Subcutaneous abdominal adipose tissue (tissue), 5 donors: ENCODE measurements at regions not wholly inside any gene's neighbourhood (a gene's known extent, or its start where the extent isn't known, plus 50 kb on each side); places are given as distances from the start of the nearest gene placed in this dataset.

Experiments used
- H3K27ac ChIP-seq: one replicate; pipeline ENCODE4 v1.7.0; 2013; ENCODE audit warnings: low read depth, mild to moderate bottlenecking, inconsistent platforms, low read length, moderate library complexity
- H3K27me3 ChIP-seq, 5 donors: one replicate each; pipeline ENCODE4 v1.7.0; 2013; ENCODE audit warnings: low read length in 5 of 5, inconsistent platforms in 1 of 5; ENCODE audit not compliant: control insufficient read depth in 5 of 5, insufficient read depth in 4 of 5
- H3K36me3 ChIP-seq, 5 donors: one replicate each; pipeline ENCODE4 v1.7.0; 2013; ENCODE audit warnings: low read length in 5 of 5; ENCODE audit not compliant: control insufficient read depth in 5 of 5, insufficient read depth in 5 of 5
- H3K4me1 ChIP-seq, 5 donors: one replicate each; pipeline ENCODE4 v1.7.0; 2013; ENCODE audit warnings: low read length in 5 of 5, mild to moderate bottlenecking in 3 of 5, moderate library complexity in 1 of 5; ENCODE audit not compliant: control insufficient read depth in 5 of 5, insufficient read depth in 5 of 5
- H3K4me3 ChIP-seq, 5 donors: one replicate each; pipeline ENCODE4 v1.7.0; 2013; ENCODE audit warnings: low read length in 5 of 5, low read depth in 1 of 5
- H3K9ac ChIP-seq, 5 donors: one replicate each; pipeline ENCODE4 v1.7.0; 2013; ENCODE audit warnings: low read length in 5 of 5, mild to moderate bottlenecking in 4 of 5, moderate library complexity in 3 of 5
- H3K9me3 ChIP-seq, 5 donors: one replicate each; pipeline ENCODE4 v1.7.0; 2013; ENCODE audit warnings: low read length in 5 of 5; ENCODE audit not compliant: control insufficient read depth in 5 of 5
- donor health status: healthy.
- donor health status: healthy.
- donor health status: healthy.
- donor health status: healthy.
- donor health status: healthy.

DNA sequence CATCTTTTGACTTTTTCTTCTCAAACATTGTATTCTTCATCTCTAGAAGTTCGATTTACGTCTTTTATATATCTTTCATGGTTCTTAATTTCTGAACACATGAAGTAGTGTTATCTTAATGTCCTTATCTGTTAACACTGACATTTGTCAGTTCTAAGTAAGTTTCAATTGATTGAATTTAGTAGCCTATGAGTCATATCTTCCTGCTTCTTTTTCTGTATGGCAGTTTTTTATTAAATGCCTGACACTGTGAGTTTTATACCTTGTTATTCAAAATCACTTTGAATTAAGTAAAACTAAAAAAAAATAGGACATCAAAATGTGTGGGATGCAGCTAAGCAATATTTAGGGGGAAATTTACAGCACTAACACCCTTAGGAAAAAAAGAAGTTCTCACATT lies 707.0 kb upstream of the ACO1 start:
- no peaks in the 10 kb centered on the region for H3K27me3 ChIP-seq
- H3K4me1 ChIP-seq = no peaks in the 10 kb centered on the region
- no peak overlapping the region for H3K9ac ChIP-seq

DNA sequence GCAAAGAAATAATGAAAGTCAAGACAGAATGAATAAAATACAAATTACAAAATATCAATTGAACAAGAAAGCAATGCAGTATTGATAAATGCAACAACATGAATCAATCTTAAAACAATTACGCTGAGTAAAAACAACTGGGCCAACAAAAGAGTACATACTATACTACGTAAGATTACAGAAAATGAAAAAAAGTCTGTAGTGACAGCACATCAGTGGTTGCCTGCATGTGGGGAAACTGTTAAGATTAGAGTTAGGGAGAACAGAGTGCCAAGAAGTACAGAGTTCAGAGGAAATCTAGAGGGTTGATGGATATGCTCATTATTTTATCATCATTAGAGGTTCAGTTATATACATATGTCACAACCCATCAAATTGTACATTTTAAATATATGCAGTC lies 706.6 kb upstream of the ACO1 start:
- H3K27ac ChIP-seq = no peak overlapping the region
- H3K9me3 ChIP-seq = peaks cover 0 to 4% (median 0%) of the 10 kb centered on the region in 5 donors
- H3K4me1 ChIP-seq = no peaks in the 10 kb centered on the region
- H3K36me3 ChIP-seq = no peaks in the 10 kb centered on the region
- H3K27me3 ChIP-seq = no peaks in the 10 kb centered on the region
- H3K9ac ChIP-seq = no peak overlapping the region
- H3K4me3 ChIP-seq = no peak overlapping the region

More for the DNA sequence above, 707.0 kb upstream of the ACO1 start:
- Histone ChIP-seq H3K4me3 (no peak overlapping the region), H3K27ac (no peak overlapping the region), H3K9me3 (peaks cover 0 to 4% (median 0%) of the 10 kb centered on the region in 5 donors), H3K36me3 (no peaks in the 10 kb centered on the region)

DNA sequence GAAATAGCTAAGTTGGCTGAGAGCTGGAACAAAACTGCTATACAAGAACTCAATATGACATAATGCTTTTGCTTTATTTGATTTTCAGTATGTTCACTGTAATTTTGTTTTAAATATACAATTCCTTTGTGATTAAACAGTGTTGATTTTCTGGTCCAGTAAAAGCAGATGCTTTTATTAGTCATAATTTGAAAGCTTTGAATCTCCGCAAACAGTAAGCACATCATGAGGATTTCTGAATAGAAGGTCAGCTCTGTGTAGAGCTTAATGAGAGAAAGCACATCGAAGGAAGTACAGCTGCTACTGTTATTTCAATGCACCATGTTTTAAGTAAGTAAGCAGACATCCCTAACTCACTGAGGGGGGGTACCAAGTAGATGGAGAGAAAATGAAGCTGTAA lies 701.3 kb upstream of the ACO1 start:
- H3K9me3 ChIP-seq = no peaks in the 10 kb centered on the region
- no peaks in the 10 kb centered on the region for H3K27me3 ChIP-seq
- H3K4me3 ChIP-seq = no peak overlapping the region
- no peak overlapping the region for H3K27ac ChIP-seq
- H3K36me3 ChIP-seq = no peaks in the 10 kb centered on the region
- H3K4me1 ChIP-seq = no peaks in the 10 kb centered on the region
- no peak overlapping the region for H3K9ac ChIP-seq

DNA sequence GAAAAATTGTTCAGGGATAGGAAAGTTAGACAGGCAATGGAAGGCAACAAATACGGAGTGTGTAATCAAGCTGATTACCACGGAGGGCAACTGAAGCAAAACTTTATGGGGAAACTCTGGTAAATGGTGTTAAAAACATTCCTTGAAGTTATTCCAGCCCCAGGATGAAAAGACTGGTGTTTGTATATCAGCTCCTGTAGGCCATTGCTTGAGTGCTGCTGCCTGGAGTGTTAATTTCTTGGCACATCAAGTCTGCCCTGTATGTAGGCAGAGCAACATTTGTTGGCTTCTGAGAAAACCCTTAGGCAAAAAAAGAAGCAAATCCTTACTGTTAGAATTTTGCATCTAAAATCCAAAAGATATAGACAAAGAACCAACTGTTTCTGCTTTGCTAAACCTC lies 686.5 kb upstream of the ACO1 start:
- no peaks in the 10 kb centered on the region for H3K27me3 ChIP-seq
- H3K4me1 ChIP-seq = no peaks in the 10 kb centered on the region
- H3K36me3 ChIP-seq = no peaks in the 10 kb centered on the region
- no peak overlapping the region for H3K27ac ChIP-seq
- H3K4me3 ChIP-seq = no peak overlapping the region
- no peak overlapping the region for H3K9ac ChIP-seq
- H3K9me3 ChIP-seq = no peaks in the 10 kb centered on the region

DNA sequence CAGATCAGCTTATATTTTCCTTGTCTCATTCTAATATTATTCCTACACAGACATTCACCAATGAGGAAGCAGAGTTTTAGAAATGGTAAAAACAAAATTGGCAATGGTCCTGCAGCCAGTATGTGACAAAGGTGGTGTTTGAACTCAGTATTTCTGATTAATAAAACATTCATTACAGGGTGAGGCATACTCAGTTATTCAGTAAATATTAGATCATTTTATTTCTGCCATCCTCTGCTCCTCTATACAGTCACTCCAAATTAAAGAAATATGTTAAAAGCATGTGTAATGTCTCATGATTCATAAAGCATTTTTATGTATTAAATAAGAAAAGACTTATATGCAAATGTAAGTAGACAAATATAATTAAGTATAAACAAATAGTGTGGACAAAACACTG lies 684.6 kb upstream of the ACO1 start:
- Histone ChIP-seq H3K36me3 (no peaks in the 10 kb centered on the region), H3K4me1 (no peaks in the 10 kb centered on the region), H3K27me3 (no peaks in the 10 kb centered on the region), H3K9me3 (no peaks in the 10 kb centered on the region), H3K27ac (no peak overlapping the region), H3K4me3 (no peak overlapping the region), H3K9ac (no peak overlapping the region)

DNA sequence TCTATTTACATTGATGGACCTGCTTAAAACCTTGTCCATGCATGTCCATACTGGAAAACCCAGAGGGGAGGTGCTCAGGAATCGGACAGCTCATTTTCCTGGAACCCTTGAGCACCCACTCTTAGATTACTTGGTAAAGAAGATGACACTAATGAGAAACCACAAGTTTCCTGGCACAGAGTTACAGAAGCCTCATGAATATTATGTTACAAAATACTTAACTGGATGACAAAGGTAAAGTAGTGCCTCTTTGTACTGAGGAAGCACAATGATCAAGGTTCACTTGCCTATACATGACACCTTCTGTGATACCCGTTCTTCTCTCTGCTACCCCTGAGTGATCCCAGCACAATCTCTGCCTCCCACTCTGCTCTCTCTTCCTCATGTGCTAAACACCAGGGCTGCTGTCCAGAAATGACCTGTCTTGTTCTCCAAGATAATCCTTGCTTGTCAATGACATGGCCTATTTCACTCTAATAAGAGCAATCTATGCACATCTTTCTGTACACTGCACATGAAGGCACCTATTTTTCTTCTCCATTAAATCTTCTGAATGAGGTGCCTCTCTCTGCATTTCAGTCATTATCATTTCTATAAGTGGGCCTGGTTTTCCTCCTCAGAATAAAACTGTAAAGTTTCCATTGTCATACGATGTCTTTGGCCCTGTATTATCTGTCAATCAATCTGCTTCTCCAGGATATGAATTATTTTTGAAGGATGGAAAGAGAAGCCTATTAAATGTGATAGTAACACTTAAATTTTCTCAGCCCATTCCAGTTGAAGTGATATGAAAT lies 684.0 kb upstream of the ACO1 start:
- Histone ChIP-seq H3K27ac (no peak overlapping the region), H3K4me3 (no peak overlapping the region), H3K9ac (no peak overlapping the region), H3K27me3 (no peaks in the 10 kb centered on the region), H3K4me1 (no peaks in the 10 kb centered on the region), H3K36me3 (no peaks in the 10 kb centered on the region), H3K9me3 (no peaks in the 10 kb centered on the region)

DNA sequence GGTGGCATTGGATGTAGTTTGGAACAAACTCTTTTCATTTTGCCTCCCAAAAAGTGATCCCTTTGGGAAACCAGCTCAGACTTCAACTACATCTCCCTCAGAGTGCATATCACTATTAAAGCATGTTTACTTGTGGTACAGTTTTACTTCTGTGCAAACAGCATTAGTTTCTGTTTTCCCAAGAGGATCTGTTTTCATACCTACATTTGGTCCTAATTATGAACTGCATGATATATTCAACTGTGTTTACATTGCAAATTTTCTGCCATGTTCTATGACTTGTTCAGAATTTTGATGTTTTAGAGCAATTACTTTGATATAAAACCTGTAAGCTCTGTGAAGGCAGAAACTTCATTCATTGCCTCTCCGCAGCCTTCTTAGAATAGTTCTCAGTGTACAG lies 681.5 kb upstream of the ACO1 start:
- Histone ChIP-seq H3K4me1 (no peaks in the 10 kb centered on the region), H3K4me3 (no peak overlapping the region), H3K36me3 (no peaks in the 10 kb centered on the region), H3K9ac (no peak overlapping the region), H3K9me3 (peaks cover 0 to 4% (median 0%) of the 10 kb centered on the region in 5 donors), H3K27ac (no peak overlapping the region), H3K27me3 (no peaks in the 10 kb centered on the region)

DNA sequence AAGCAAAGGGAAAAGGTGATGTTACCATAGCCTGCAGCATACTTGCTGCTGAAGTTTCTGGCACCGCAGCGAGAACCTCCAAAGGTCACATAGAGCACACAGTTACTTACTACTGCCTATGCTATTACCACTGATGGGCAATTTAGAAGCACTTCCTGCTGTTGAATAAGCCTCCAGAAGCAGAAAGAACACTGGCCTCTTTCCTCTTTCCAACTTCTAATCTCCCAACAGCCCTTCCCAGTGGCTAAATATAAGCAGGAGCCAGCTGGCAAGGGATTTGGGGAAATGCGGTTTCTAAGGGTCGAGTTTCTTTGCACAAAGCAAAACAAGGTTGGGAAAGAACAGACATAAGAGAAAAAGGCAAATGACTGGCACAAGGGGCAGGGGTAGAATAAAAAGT lies 669.2 kb upstream of the ACO1 start:
- H3K9me3 ChIP-seq = peaks cover 0 to 2% (median 0%) of the 10 kb centered on the region in 5 donors
- H3K4me1 ChIP-seq = no peaks in the 10 kb centered on the region
- no peak overlapping the region for H3K9ac ChIP-seq

DNA sequence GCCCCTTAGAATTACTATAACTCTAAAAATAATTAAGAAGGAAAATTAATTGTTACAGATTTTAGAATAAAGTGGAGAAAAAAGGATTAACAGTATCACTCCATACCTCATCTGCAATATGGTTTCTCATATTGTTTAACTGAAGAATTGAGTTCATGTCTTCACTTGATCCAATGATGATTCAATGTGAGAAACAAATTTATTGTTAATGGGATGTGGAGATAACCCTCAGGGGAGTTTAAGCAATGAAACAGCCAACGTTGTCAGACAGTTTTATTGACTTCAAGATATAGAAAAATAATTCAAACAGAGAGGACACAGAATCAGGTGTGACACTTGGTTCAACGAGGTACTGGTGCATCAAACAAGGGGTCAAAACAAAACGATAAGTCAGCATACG lies 665.2 kb upstream of the ACO1 start:
- Histone ChIP-seq H3K9ac (no peak overlapping the region), H3K9me3 (no peaks in the 10 kb centered on the region), H3K27ac (no peak overlapping the region), H3K4me1 (no peaks in the 10 kb centered on the region), H3K27me3 (no peaks in the 10 kb centered on the region), H3K4me3 (no peak overlapping the region), H3K36me3 (no peaks in the 10 kb centered on the region)

More for the DNA sequence above, 669.2 kb upstream of the ACO1 start:
- H3K4me3 ChIP-seq = no peak overlapping the region
- H3K27me3 ChIP-seq = peaks cover 0 to 2% (median 0%) of the 10 kb centered on the region in 5 donors
- no peaks in the 10 kb centered on the region for H3K36me3 ChIP-seq
- no peak overlapping the region for H3K27ac ChIP-seq

DNA sequence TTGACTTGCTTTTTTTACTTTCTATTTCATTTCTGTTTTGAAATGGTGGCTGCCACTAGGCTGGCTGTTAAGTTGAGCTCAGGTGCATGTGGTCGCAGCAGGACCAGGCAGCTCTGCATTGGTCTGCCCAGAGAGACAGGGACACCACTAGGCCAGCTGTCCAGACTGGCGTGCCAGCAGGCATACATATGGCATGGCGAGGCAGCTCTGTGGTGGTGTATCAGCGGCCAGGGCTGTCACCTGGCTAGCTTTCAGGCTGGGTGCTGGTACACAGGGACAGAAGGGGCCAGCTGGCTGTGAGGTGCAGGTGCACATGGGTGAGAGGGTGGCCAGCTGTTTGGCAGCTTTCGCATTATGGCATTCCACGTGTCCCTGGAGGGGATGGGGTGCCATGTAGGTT lies 654.0 kb upstream of the ACO1 start:
- Histone ChIP-seq H3K36me3 (no peaks in the 10 kb centered on the region), H3K27ac (no peak overlapping the region), H3K4me1 (no peaks in the 10 kb centered on the region), H3K4me3 (no peak overlapping the region), H3K9ac (no peak overlapping the region), H3K27me3 (no peaks in the 10 kb centered on the region), H3K9me3 (peaks cover 0 to 3% (median 0%) of the 10 kb centered on the region in 5 donors)
